Adrenal gland (tissue), 5 donors: ENCODE measurements at regions not wholly inside any gene's neighbourhood (a gene's known extent, or its start where the extent isn't known, plus 50 kb on each side); places are given as distances from the start of the nearest gene placed in this dataset.

Experiments
- POLR2A ChIP-seq, 2 donors: fragments of 450-650 bp; IDR thresholded peaks; one replicate each; pipeline ENCODE4 v1.6.1; 2017; ENCODE audit warnings: antibody characterized with exemption in 2 of 2, mild to moderate bottlenecking in 2 of 2, moderate library complexity in 1 of 2
- TF ChIP-seq, protein P1 (sequence below), 6 experiments: fragments of 450-650 bp in 4 of 6; fragments of 200-600 bp in 2 of 6; sonication (generic) in 1 of 6; IDR thresholded peaks; 1 replicate in 5 of 6; 2 replicates in 1 of 6; pipeline versions ENCODE4 v1.5.1 to v1.8.0; 2016 to 2021; ENCODE audit warnings: antibody characterized with exemption in 6 of 6, mild to moderate bottlenecking in 2 of 6, moderate library complexity in 1 of 6
- donor health status: DM: no; HTN: no; CAD: no.

DNA sequence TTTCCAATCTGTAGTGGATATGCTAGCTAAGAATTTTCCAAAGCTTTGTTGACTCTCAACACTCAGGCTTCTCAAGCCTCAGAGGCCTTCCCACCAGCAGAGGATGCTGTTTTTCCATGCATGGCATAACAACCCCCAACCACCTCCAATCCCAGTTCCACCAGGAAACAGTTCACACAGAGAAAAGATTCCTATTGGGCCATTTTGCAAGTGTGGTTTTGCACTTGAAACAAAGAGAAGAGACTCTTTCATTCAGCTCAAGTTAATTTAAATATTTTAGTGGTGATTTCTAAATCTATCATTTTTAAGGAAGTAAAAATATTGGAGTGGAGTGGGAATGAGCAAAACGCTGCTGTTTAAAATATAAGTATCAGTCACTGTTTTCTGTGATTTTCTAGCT lies 105.6 kb upstream of the COL1A2 start:
- TF ChIP-seq, protein P1, sequence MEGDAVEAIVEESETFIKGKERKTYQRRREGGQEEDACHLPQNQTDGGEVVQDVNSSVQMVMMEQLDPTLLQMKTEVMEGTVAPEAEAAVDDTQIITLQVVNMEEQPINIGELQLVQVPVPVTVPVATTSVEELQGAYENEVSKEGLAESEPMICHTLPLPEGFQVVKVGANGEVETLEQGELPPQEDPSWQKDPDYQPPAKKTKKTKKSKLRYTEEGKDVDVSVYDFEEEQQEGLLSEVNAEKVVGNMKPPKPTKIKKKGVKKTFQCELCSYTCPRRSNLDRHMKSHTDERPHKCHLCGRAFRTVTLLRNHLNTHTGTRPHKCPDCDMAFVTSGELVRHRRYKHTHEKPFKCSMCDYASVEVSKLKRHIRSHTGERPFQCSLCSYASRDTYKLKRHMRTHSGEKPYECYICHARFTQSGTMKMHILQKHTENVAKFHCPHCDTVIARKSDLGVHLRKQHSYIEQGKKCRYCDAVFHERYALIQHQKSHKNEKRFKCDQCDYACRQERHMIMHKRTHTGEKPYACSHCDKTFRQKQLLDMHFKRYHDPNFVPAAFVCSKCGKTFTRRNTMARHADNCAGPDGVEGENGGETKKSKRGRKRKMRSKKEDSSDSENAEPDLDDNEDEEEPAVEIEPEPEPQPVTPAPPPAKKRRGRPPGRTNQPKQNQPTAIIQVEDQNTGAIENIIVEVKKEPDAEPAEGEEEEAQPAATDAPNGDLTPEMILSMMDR (IDR thresholded peaks at IDR 0.05), result peak; percentile 65 to 95 (median 90)
- TF ChIP-seq POLR2A (IDR thresholded peaks at IDR 0.05), result no peak
